ENCODE measurements at regions not wholly inside any gene's neighbourhood (a gene's known extent, or its start where the extent isn't known, plus 50 kb on each side); places are given as distances from the start of the nearest gene placed in this dataset.

DNA sequence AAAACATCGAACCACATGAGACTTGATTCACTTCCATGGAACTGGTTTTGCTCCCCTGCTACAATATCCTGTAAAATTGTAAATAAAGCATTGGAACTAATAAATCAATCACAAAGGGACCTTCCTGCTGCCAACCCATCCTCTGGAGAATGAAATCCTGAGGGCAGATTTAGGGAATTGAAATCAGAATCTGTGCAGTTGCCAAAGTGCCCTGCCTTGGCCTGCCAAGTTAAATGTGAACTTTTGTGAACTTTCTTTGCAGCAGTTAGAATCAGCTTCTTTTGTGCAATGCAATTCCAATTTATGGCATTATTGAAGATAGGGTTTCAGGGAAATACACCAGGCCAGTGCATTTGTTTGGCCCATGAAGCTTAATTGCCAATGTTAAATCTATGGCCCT is 263.1 kb downstream of the PTTG2 start:
- Mint-ChIP-seq H3K4me1 (peaks cover 35% of the 10 kb centered on the region), H3K36me3 (ENCODE audit: low read depth) (no peaks in the 10 kb centered on the region), H3K27ac (peak overlapping the region; percentile 81 to 97 (median 91)), H3K27me3 (ENCODE audit: low read depth) (no peaks in the 10 kb centered on the region), H3K9me3 (no peaks in the 10 kb centered on the region), H3K4me3 (no peak overlapping the region)
- TF ChIP-seq, protein P1, sequence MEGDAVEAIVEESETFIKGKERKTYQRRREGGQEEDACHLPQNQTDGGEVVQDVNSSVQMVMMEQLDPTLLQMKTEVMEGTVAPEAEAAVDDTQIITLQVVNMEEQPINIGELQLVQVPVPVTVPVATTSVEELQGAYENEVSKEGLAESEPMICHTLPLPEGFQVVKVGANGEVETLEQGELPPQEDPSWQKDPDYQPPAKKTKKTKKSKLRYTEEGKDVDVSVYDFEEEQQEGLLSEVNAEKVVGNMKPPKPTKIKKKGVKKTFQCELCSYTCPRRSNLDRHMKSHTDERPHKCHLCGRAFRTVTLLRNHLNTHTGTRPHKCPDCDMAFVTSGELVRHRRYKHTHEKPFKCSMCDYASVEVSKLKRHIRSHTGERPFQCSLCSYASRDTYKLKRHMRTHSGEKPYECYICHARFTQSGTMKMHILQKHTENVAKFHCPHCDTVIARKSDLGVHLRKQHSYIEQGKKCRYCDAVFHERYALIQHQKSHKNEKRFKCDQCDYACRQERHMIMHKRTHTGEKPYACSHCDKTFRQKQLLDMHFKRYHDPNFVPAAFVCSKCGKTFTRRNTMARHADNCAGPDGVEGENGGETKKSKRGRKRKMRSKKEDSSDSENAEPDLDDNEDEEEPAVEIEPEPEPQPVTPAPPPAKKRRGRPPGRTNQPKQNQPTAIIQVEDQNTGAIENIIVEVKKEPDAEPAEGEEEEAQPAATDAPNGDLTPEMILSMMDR (IDR thresholded peaks at IDR 0.05; ENCODE audit: unreplicated experiment in 3 of 3) = no peak

DNA sequence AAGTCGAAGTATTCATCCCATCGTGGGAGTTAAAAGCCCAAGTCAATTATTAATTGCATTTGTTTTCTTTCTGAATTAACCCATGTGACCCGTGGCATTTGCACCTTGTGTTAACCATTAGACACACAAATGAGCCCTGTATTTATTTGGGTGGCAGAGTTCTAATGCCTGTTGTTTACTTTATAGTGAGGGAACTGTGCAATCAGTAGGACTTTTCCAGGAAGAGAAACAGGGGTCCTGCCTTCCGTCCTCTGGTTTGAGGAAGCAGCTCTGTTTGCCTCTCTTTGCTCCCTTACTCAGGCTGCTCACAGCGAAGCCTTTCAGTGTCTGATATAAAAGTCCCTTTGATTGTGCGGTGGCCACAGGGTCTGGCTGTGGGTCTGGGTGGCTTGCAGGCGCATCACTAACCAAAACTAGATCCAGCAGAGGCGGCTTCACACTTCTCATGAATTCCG is 263.6 kb downstream of the PTTG2 start:
- TF ChIP-seq, protein P1 (IDR thresholded peaks at IDR 0.05; ENCODE audit: unreplicated experiment in 3 of 3) = no peak
- Mint-ChIP-seq H3K36me3 (ENCODE audit: low read depth) (no peaks in the 10 kb centered on the region), H3K4me3 (peak overlapping the region in 2 of 3 experiments; percentile 1 to 14), H3K9me3 (no peaks in the 10 kb centered on the region), H3K27me3 (ENCODE audit: low read depth) (no peaks in the 10 kb centered on the region), H3K4me1 (peaks cover 35% of the 10 kb centered on the region), H3K27ac (peak overlapping the region; percentile 81 to 97 (median 91))

DNA sequence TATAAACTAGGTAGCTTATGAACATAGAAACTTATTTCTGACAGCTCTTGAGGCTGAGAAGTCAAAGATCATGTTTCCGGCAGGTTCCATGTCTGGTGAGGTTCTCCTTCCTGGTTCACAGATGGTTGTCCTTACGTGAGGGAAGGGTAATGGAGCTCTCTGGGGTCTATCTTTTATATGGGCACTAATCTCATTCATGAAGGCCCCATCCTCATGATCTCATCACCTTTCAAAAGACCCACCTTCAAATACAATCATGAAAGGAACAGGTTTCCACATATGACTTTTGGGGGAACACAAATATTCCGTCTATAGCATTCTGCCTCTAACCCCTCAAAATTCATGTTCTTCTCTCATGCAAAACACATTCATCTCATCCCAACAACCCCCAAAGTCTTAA is 264.7 kb downstream of the PTTG2 start:
- H3K27ac Mint-ChIP-seq = peak overlapping the region; percentile 81 to 97 (median 91)
- H3K27me3 Mint-ChIP-seq (ENCODE audit: low read depth) = no peaks in the 10 kb centered on the region
- H3K9me3 Mint-ChIP-seq = no peaks in the 10 kb centered on the region
- no peak overlapping the region for H3K4me3 Mint-ChIP-seq
- peaks cover 36% of the 10 kb centered on the region for H3K4me1 Mint-ChIP-seq
- TF ChIP-seq, protein P1 (IDR thresholded peaks at IDR 0.05; ENCODE audit: unreplicated experiment in 3 of 3) = no peak
- no peaks in the 10 kb centered on the region for H3K36me3 Mint-ChIP-seq (ENCODE audit: low read depth)

DNA sequence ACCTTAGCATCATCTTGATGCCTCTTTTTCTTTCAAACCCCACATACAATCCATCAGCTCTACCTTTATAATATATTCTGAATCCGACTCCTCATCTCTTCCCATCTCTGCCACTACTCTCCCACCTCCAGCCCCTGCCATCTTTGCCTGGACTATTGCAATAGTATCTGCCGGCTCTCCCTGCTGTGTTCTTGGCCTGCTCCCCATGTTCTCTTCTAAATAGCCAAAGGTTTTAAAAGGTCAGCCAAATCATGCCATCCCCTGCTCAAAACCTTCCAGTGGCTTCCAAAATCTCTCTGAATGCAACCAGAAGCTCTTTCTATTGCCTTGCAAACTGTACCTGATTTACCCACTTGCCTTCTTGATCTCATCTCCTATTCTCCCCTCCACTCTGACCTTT is 266.0 kb downstream of the PTTG2 start:
- peak overlapping the region; percentile 1 to 81 (median 38) for H3K27ac Mint-ChIP-seq
- peak overlapping the region in 1 of 3 experiments; percentile 6 for H3K4me3 Mint-ChIP-seq
- H3K9me3 Mint-ChIP-seq = no peaks in the 10 kb centered on the region
- H3K4me1 Mint-ChIP-seq = peaks cover 48% of the 10 kb centered on the region
- no peaks in the 10 kb centered on the region for H3K36me3 Mint-ChIP-seq (ENCODE audit: low read depth)
- TF ChIP-seq, protein P1 (IDR thresholded peaks at IDR 0.05; ENCODE audit: unreplicated experiment in 3 of 3) = no peak
- no peaks in the 10 kb centered on the region for H3K27me3 Mint-ChIP-seq (ENCODE audit: low read depth)

DNA sequence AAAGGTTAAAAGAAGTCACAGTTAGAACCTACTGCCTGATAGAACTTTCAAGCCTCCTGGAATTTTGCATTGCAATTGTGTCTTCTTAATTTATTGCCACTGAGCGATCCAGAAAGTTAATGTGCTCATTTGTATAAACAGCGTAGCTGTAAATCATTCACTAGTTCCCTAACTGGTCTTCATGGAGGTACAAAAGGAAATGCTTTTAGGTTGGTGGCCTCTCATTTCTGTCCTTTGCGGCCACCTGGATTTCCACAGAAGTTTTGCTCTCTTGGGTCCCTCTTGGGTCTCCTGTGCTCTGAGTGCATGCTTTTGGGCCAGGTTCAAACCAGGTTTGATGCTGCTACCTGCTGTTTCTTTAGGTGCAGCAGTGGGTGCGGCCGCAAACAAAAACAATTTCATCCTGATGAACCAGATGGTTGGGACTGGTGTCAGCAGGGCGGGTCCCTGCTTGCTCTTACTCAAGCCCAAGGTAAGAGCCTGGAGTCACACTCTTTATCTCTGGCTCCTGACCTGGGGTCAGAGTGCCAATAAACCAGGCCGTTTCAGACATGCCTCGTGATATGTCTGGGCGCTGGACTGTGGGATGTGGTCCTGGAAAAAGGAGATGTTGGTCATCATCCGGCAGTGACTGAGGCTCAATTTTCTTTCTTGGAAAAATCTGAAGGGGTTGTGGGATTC is 270.1 kb downstream of the PTTG2 start:
- Mint-ChIP-seq H3K36me3 (ENCODE audit: low read depth) (no peaks in the 10 kb centered on the region), H3K4me1 (peaks cover 25% of the 10 kb centered on the region), H3K9me3 (no peaks in the 10 kb centered on the region), H3K27me3 (ENCODE audit: low read depth) (no peaks in the 10 kb centered on the region), H3K27ac (peak overlapping the region; percentile 44 to 85 (median 69)), H3K4me3 (no peak overlapping the region)
- TF ChIP-seq, protein P1 (IDR thresholded peaks at IDR 0.05; ENCODE audit: unreplicated experiment in 3 of 3) = no peak

All from nephron (organoid).